ENCODE measurements at regions not wholly inside any gene's neighbourhood (a gene's known extent, or its start where the extent isn't known, plus 50 kb on each side); places are given as distances from the start of the nearest gene placed in this dataset.

GRCh38 chr1:222167111-222167510 is 380.8 kb downstream of the HHIPL2 start:
- TF ChIP-seq FOXM1 (IDR thresholded peaks at IDR 0.05; ENCODE audit: low read depth) (no peak), NFIC (IDR thresholded peaks at IDR 0.05; ENCODE audit: borderline replicate concordance) (no peak), CTCF (IDR thresholded peaks at IDR 0.05) (peak; percentile 71)
